ENCODE measurements at regions not wholly inside any gene's neighbourhood (a gene's known extent, or its start where the extent isn't known, plus 50 kb on each side); places are given as distances from the start of the nearest gene placed in this dataset.
"Not testable (repeated sequence)": the region's sequence is repeated elsewhere in the genome, so short reads cannot be mapped to it uniquely, and the experiment has no call there.

GRCh38 chr3:152581951-152582350 is 253.0 kb upstream of the P2RY1 start:
- no peak for DNase-seq

GRCh38 chr3:152583963-152584362 is 251.0 kb upstream of the P2RY1 start:
- peak; percentile 21 for DNase-seq

GRCh38 chr3:152586974-152587373 is 248.0 kb upstream of the P2RY1 start:
- DNase-seq, result no peak

GRCh38 chr3:152587861-152588260 is 247.1 kb upstream of the P2RY1 start:
- DNase-seq, result no peak

- no peak for DNase-seq
Measured at GRCh38 chr3:152589644-152590043, 245.3 kb upstream of the P2RY1 start.

- no peak for DNase-seq
Measured at GRCh38 chr3:152591515-152591914, 243.4 kb upstream of the P2RY1 start.

GRCh38 chr3:152593242-152593641 is 241.7 kb upstream of the P2RY1 start:
- no peak for DNase-seq

- peak; percentile 85 for DNase-seq
Measured at GRCh38 chr3:152595975-152596821, 238.7 kb upstream of the P2RY1 start.

GRCh38 chr3:152596832-152597231 is 238.1 kb upstream of the P2RY1 start:
- not testable (repeated sequence) for DNase-seq

- DNase-seq, result no peak
Measured at GRCh38 chr3:152606146-152606545, 228.8 kb upstream of the P2RY1 start.

- DNase-seq, result no peak
Measured at GRCh38 chr3:152607179-152607578, 227.8 kb upstream of the P2RY1 start.

GRCh38 chr3:152608696-152609594 is 226.0 kb upstream of the P2RY1 start:
- DNase-seq, result no peak

- DNase-seq, result no peak
Measured at GRCh38 chr3:152609891-152610290, 225.0 kb upstream of the P2RY1 start.

- DNase-seq, result no peak
Measured at GRCh38 chr3:152610622-152611021, 224.3 kb upstream of the P2RY1 start.

- DNase-seq, result no peak
Measured at GRCh38 chr3:152611905-152612304, 223.0 kb upstream of the P2RY1 start.

- DNase-seq, result no peak
Measured at GRCh38 chr3:152613851-152614250, 221.1 kb upstream of the P2RY1 start.

GRCh38 chr3:152615681-152616080 is 219.2 kb upstream of the P2RY1 start:
- DNase-seq, result peak; percentile 13

- no peak for DNase-seq
Measured at GRCh38 chr3:152617609-152618008, 217.3 kb upstream of the P2RY1 start.

- DNase-seq, result no peak
Measured at GRCh38 chr3:152618529-152618928, 216.4 kb upstream of the P2RY1 start.

GRCh38 chr3:152619691-152620090 is 215.2 kb upstream of the P2RY1 start:
- DNase-seq, result no peak

- DNase-seq, result no peak
Measured at GRCh38 chr3:152620395-152620794, 214.5 kb upstream of the P2RY1 start.

GRCh38 chr3:152621006-152621868 is 213.7 kb upstream of the P2RY1 start:
- DNase-seq, result no peak

Measured in fibroblast of skin of right quadriceps (primary cell).